ENCODE measurements at regions not wholly inside any gene's neighbourhood (a gene's known extent, or its start where the extent isn't known, plus 50 kb on each side); places are given as distances from the start of the nearest gene placed in this dataset.

- TF ChIP-seq POLR2A (IDR thresholded peaks at IDR 0.05) = no peak
- TF ChIP-seq, protein P1, sequence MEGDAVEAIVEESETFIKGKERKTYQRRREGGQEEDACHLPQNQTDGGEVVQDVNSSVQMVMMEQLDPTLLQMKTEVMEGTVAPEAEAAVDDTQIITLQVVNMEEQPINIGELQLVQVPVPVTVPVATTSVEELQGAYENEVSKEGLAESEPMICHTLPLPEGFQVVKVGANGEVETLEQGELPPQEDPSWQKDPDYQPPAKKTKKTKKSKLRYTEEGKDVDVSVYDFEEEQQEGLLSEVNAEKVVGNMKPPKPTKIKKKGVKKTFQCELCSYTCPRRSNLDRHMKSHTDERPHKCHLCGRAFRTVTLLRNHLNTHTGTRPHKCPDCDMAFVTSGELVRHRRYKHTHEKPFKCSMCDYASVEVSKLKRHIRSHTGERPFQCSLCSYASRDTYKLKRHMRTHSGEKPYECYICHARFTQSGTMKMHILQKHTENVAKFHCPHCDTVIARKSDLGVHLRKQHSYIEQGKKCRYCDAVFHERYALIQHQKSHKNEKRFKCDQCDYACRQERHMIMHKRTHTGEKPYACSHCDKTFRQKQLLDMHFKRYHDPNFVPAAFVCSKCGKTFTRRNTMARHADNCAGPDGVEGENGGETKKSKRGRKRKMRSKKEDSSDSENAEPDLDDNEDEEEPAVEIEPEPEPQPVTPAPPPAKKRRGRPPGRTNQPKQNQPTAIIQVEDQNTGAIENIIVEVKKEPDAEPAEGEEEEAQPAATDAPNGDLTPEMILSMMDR (IDR thresholded peaks at IDR 0.05 in 4 of 5, conservative IDR thresholded peaks at IDR 0.05 in 1 of 5) = no peak
- DNase-seq = no peak
- no peaks in the 10 kb centered on the region for H3K36me3 ChIP-seq
- in situ Hi-C loops (cut with MboI; ENCODE audit: low sequenced_read_pairs in 4 of 4) = no loop called here
- no peaks in the 10 kb centered on the region for H3K27me3 ChIP-seq
- ATAC-seq = no peak
- intact Hi-C loops (cut with DNase I; ENCODE audit: low total_unique reads) = no loop called here
- no peak overlapping the region for H3K27ac ChIP-seq
- no peaks in the 10 kb centered on the region for H3K9me3 ChIP-seq
- no peaks in the 10 kb centered on the region for H3K4me1 ChIP-seq
- H3K4me3 ChIP-seq = no peak overlapping the region
Observed at GRCh38 chr16:59913666-59914065, 1179.5 kb upstream of the GOT2 start.

GRCh38 chr16:59909262-59909661 lies 1175.1 kb upstream of the GOT2 start:
- in situ Hi-C loops (cut with MboI; ENCODE audit: low sequenced_read_pairs in 4 of 4) (no loop called here), intact Hi-C loops (cut with DNase I; ENCODE audit: low total_unique reads) (no loop called here)
- TF ChIP-seq POLR2A (IDR thresholded peaks at IDR 0.05) = no peak
- TF ChIP-seq, protein P1 (IDR thresholded peaks at IDR 0.05 in 4 of 5, conservative IDR thresholded peaks at IDR 0.05 in 1 of 5) = no peak
- no peak for DNase-seq
- no peaks in the 10 kb centered on the region for H3K27me3 ChIP-seq
- no peak for ATAC-seq
- no peak overlapping the region for H3K4me3 ChIP-seq
- no peaks in the 10 kb centered on the region for H3K4me1 ChIP-seq
- H3K27ac ChIP-seq = no peak overlapping the region
- no peaks in the 10 kb centered on the region for H3K36me3 ChIP-seq
- H3K9me3 ChIP-seq = no peaks in the 10 kb centered on the region

DNA sequence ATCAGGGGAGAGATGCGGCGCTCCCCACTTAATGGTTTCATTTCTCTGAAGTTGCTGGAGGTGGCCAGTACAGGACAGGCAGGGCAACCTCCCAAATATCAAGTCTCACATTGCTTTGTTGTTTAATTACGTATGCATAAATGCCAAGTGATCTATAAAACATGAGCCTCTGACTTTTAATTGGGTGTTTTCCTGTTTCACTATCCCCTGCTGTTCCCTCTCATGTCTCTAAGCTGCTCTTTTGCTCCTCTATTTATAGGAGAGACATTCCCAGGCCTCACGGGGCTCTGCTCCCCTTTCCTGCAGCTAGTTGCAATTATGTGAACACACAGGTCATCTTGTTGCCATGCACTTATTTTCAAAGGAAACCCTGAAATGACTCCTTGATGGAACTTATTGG lies 1173.5 kb upstream of the GOT2 start:
- intact Hi-C loops (cut with DNase I; ENCODE audit: low total_unique reads) (no loop called here), in situ Hi-C loops (cut with MboI; ENCODE audit: low sequenced_read_pairs in 4 of 4) (no loop called here)

GRCh38 chr16:59905606-59906005 lies 1171.5 kb upstream of the GOT2 start:
- intact Hi-C loops (cut with DNase I; ENCODE audit: low total_unique reads) (no loop called here), in situ Hi-C loops (cut with MboI; ENCODE audit: low sequenced_read_pairs in 4 of 4) (no loop called here)
- DNase-seq (no peak), ATAC-seq (no peak)
- H3K4me3 ChIP-seq = no peak overlapping the region
- H3K27me3 ChIP-seq = no peaks in the 10 kb centered on the region
- no peak for TF ChIP-seq POLR2A (IDR thresholded peaks at IDR 0.05)
- TF ChIP-seq, protein P1 (IDR thresholded peaks at IDR 0.05 in 4 of 5, conservative IDR thresholded peaks at IDR 0.05 in 1 of 5) = no peak
- H3K36me3 ChIP-seq = no peaks in the 10 kb centered on the region
- no peaks in the 10 kb centered on the region for H3K9me3 ChIP-seq
- no peak overlapping the region for H3K27ac ChIP-seq
- no peaks in the 10 kb centered on the region for H3K4me1 ChIP-seq

More for the DNA sequence above, 1173.5 kb upstream of the GOT2 start:
- Histone ChIP-seq H3K27me3 (no peaks in the 10 kb centered on the region), H3K4me1 (no peaks in the 10 kb centered on the region), H3K4me3 (no peak overlapping the region), H3K27ac (no peak overlapping the region), H3K36me3 (no peaks in the 10 kb centered on the region), H3K9me3 (no peaks in the 10 kb centered on the region)
- DNase-seq (no peak), ATAC-seq (no peak)
- TF ChIP-seq, protein P1 (IDR thresholded peaks at IDR 0.05 in 4 of 5, conservative IDR thresholded peaks at IDR 0.05 in 1 of 5) = no peak
- no peak for TF ChIP-seq POLR2A (IDR thresholded peaks at IDR 0.05)

DNA sequence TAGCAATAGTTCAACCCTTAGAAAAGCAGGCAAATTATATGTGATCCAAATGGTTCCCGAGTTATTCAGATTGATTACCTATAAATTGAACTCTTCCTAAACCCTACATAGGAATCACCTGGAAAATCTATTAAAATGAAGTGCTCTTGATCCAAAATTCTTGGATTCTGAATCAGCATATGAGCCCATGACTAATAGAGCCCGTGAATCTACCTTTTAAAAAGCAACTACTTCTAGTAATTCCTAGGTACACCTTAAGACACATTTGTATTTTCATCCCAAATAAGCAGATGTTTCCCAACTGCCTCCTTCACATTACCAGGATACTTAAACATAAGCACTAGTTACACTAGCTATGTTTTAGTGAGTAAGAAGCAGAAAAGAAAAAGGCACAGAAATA lies 1171.0 kb upstream of the GOT2 start:
- H3K4me1 ChIP-seq = no peaks in the 10 kb centered on the region
- DNase-seq (no peak), ATAC-seq (no peak)
- H3K9me3 ChIP-seq = no peaks in the 10 kb centered on the region
- TF ChIP-seq, protein P1 (IDR thresholded peaks at IDR 0.05 in 4 of 5, conservative IDR thresholded peaks at IDR 0.05 in 1 of 5) = no peak
- no peak for TF ChIP-seq POLR2A (IDR thresholded peaks at IDR 0.05)
- intact Hi-C loops (cut with DNase I; ENCODE audit: low total_unique reads) = no loop called here
- H3K36me3 ChIP-seq = no peaks in the 10 kb centered on the region
- no peaks in the 10 kb centered on the region for H3K27me3 ChIP-seq
- no peak overlapping the region for H3K4me3 ChIP-seq
- H3K27ac ChIP-seq = no peak overlapping the region
- in situ Hi-C loops (cut with MboI; ENCODE audit: low sequenced_read_pairs in 4 of 4) = no loop called here
